T-helper 1 cell treated with Interleukin-12 subunit alpha and Interleukin-12 subunit beta and Interleukin-4 antibody, amounts not matched to agents 30 μg/mL and 1 μg/mL, for 36 hours (primary cell): ENCODE measurements at regions not wholly inside any gene's neighbourhood (a gene's known extent, or its start where the extent isn't known, plus 50 kb on each side); places are given as distances from the start of the nearest gene placed in this dataset.

Experiments used
- H3K27ac Mint-ChIP-seq: one replicate; pipeline ENCODE4 v1.8.0; 2021; ENCODE audit warnings: mild to moderate bottlenecking, mixed read lengths
- H3K27me3 Mint-ChIP-seq: one replicate; pipeline ENCODE4 v1.8.0; 2021; ENCODE audit warnings: low read depth, mixed read lengths
- H3K36me3 Mint-ChIP-seq: one replicate; pipeline ENCODE4 v1.8.0; 2021; ENCODE audit warnings: low read depth, mixed read lengths
- H3K4me1 Mint-ChIP-seq: one replicate; pipeline ENCODE4 v1.8.0; 2021; ENCODE audit warnings: low read depth, mixed read lengths
- H3K4me3 Mint-ChIP-seq: one replicate; pipeline ENCODE4 v1.8.0; 2021; ENCODE audit warnings: mild to moderate bottlenecking, moderate library complexity, mixed read lengths
- H3K9me3 Mint-ChIP-seq: one replicate; pipeline ENCODE4 v1.8.0; 2021; ENCODE audit warnings: mixed read lengths

GRCh38 chr7:91323626-91324158 lies 59.5 kb downstream of the FZD1 start:
- Mint-ChIP-seq H3K27ac (no peak overlapping the region), H3K36me3 (no peaks in the 10 kb centered on the region), H3K27me3 (no peaks in the 10 kb centered on the region), H3K4me3 (no peak overlapping the region), H3K9me3 (no peaks in the 10 kb centered on the region), H3K4me1 (no peaks in the 10 kb centered on the region)

GRCh38 chr7:91324663-91325062 lies 60.4 kb downstream of the FZD1 start:
- Mint-ChIP-seq H3K4me1 (no peaks in the 10 kb centered on the region), H3K4me3 (no peak overlapping the region), H3K36me3 (no peaks in the 10 kb centered on the region), H3K9me3 (no peaks in the 10 kb centered on the region), H3K27me3 (no peaks in the 10 kb centered on the region), H3K27ac (no peak overlapping the region)

GRCh38 chr7:91325726-91326125 lies 61.5 kb downstream of the FZD1 start:
- Mint-ChIP-seq H3K27ac (no peak overlapping the region), H3K27me3 (no peaks in the 10 kb centered on the region), H3K36me3 (no peaks in the 10 kb centered on the region), H3K4me3 (no peak overlapping the region), H3K4me1 (no peaks in the 10 kb centered on the region), H3K9me3 (no peaks in the 10 kb centered on the region)

- no peaks in the 10 kb centered on the region for H3K27me3 Mint-ChIP-seq
- no peaks in the 10 kb centered on the region for H3K36me3 Mint-ChIP-seq
- H3K4me1 Mint-ChIP-seq, result no peaks in the 10 kb centered on the region
- H3K9me3 Mint-ChIP-seq, result no peaks in the 10 kb centered on the region
- H3K27ac Mint-ChIP-seq, result no peak overlapping the region
- H3K4me3 Mint-ChIP-seq, result no peak overlapping the region
Measured at GRCh38 chr7:91326516-91327199, 62.4 kb downstream of the FZD1 start.

GRCh38 chr7:91327346-91327745 lies 63.1 kb downstream of the FZD1 start:
- Mint-ChIP-seq H3K4me1 (no peaks in the 10 kb centered on the region), H3K9me3 (no peaks in the 10 kb centered on the region), H3K27me3 (no peaks in the 10 kb centered on the region), H3K27ac (no peak overlapping the region), H3K4me3 (no peak overlapping the region), H3K36me3 (no peaks in the 10 kb centered on the region)

- Mint-ChIP-seq H3K9me3 (no peaks in the 10 kb centered on the region), H3K27ac (no peak overlapping the region), H3K4me3 (no peak overlapping the region), H3K4me1 (no peaks in the 10 kb centered on the region), H3K27me3 (no peaks in the 10 kb centered on the region), H3K36me3 (no peaks in the 10 kb centered on the region)
Measured at GRCh38 chr7:91329571-91329970, 65.3 kb downstream of the FZD1 start.

- Mint-ChIP-seq H3K27ac (no peak overlapping the region), H3K4me1 (no peaks in the 10 kb centered on the region), H3K36me3 (no peaks in the 10 kb centered on the region), H3K27me3 (no peaks in the 10 kb centered on the region), H3K4me3 (no peak overlapping the region), H3K9me3 (no peaks in the 10 kb centered on the region)
Measured at GRCh38 chr7:91330191-91330808, 66.1 kb downstream of the FZD1 start.

- no peaks in the 10 kb centered on the region for H3K4me1 Mint-ChIP-seq
- H3K36me3 Mint-ChIP-seq, result no peaks in the 10 kb centered on the region
- H3K9me3 Mint-ChIP-seq, result no peaks in the 10 kb centered on the region
- no peak overlapping the region for H3K4me3 Mint-ChIP-seq
- H3K27me3 Mint-ChIP-seq, result no peaks in the 10 kb centered on the region
- H3K27ac Mint-ChIP-seq, result no peak overlapping the region
Measured at GRCh38 chr7:91330866-91331265, 66.6 kb downstream of the FZD1 start.

- Mint-ChIP-seq H3K36me3 (no peaks in the 10 kb centered on the region), H3K4me1 (no peaks in the 10 kb centered on the region), H3K4me3 (no peak overlapping the region), H3K27ac (no peak overlapping the region), H3K27me3 (no peaks in the 10 kb centered on the region), H3K9me3 (no peaks in the 10 kb centered on the region)
Measured at GRCh38 chr7:91336106-91336505, 71.9 kb downstream of the FZD1 start.

- Mint-ChIP-seq H3K36me3 (no peaks in the 10 kb centered on the region), H3K4me3 (no peak overlapping the region), H3K27me3 (no peaks in the 10 kb centered on the region), H3K9me3 (no peaks in the 10 kb centered on the region), H3K27ac (no peak overlapping the region), H3K4me1 (no peaks in the 10 kb centered on the region)
Measured at GRCh38 chr7:91338226-91339020, 74.2 kb downstream of the FZD1 start.

- H3K27ac Mint-ChIP-seq, result no peak overlapping the region
- H3K9me3 Mint-ChIP-seq, result no peaks in the 10 kb centered on the region
- H3K36me3 Mint-ChIP-seq, result no peaks in the 10 kb centered on the region
- no peaks in the 10 kb centered on the region for H3K27me3 Mint-ChIP-seq
- no peaks in the 10 kb centered on the region for H3K4me1 Mint-ChIP-seq
- H3K4me3 Mint-ChIP-seq, result no peak overlapping the region
Measured at GRCh38 chr7:91342346-91342745, 78.1 kb downstream of the FZD1 start.

- Mint-ChIP-seq H3K9me3 (no peaks in the 10 kb centered on the region), H3K4me3 (no peak overlapping the region), H3K27me3 (no peaks in the 10 kb centered on the region), H3K27ac (no peak overlapping the region), H3K4me1 (no peaks in the 10 kb centered on the region), H3K36me3 (no peaks in the 10 kb centered on the region)
Measured at GRCh38 chr7:91343420-91343960, 79.3 kb downstream of the FZD1 start.

- Mint-ChIP-seq H3K27me3 (no peaks in the 10 kb centered on the region), H3K27ac (no peak overlapping the region), H3K4me1 (no peaks in the 10 kb centered on the region), H3K9me3 (no peaks in the 10 kb centered on the region), H3K4me3 (no peak overlapping the region), H3K36me3 (no peaks in the 10 kb centered on the region)
Measured at GRCh38 chr7:91343996-91344629, 79.9 kb downstream of the FZD1 start.

GRCh38 chr7:91344911-91345310 lies 80.7 kb downstream of the FZD1 start:
- Mint-ChIP-seq H3K4me3 (no peak overlapping the region), H3K9me3 (no peaks in the 10 kb centered on the region), H3K27ac (no peak overlapping the region), H3K4me1 (no peaks in the 10 kb centered on the region), H3K27me3 (no peaks in the 10 kb centered on the region), H3K36me3 (no peaks in the 10 kb centered on the region)
